CD14-positive monocyte (primary cell): ENCODE measurements at regions not wholly inside any gene's neighbourhood (a gene's known extent, or its start where the extent isn't known, plus 50 kb on each side); places are given as distances from the start of the nearest gene placed in this dataset.
A peak's percentile ranks its signal among the peaks of the same experiment; 100 is the strongest.

Experiments used
- DNase-seq, 3 donors: peaks; one replicate each; pipeline ENCODE4 v3.0.0-alpha.2; 2011 to 2022
- H2AFZ ChIP-seq: 2 replicates; pipeline ENCODE4 v1.6.0; 2012; ENCODE audit warnings: mild to moderate bottlenecking, low read depth, low read length, inconsistent platforms; ENCODE audit not compliant: insufficient read depth, poor library complexity, severe bottlenecking
- H3K27ac ChIP-seq, 2 donors: 1 replicate in 1 of 2; 2 replicates in 1 of 2; pipeline ENCODE4 v1.5.1; 2012 to 2013; ENCODE audit warnings: low read length in 2 of 2, control low read depth in 1 of 2, inconsistent platforms in 1 of 2, low read depth in 1 of 2, mild to moderate bottlenecking in 1 of 2
- H3K27me3 ChIP-seq, 2 donors: one replicate each; pipeline versions ENCODE4 v1.6.0 to v1.6.1; 2011 to 2013; ENCODE audit warnings: low read length in 2 of 2; ENCODE audit not compliant: control insufficient read depth in 2 of 2, insufficient read depth in 2 of 2
- H3K36me3 ChIP-seq, 2 donors: replicated peaks in 1 of 2; 1 replicate in 1 of 2; 2 replicates in 1 of 2; pipeline versions ENCODE4 v1.5.1 to v1.6.1; 2012 to 2013; ENCODE audit warnings: low read length in 2 of 2, control low read depth in 1 of 2, inconsistent platforms in 1 of 2, mild to moderate bottlenecking in 1 of 2; ENCODE audit not compliant: insufficient read depth in 2 of 2, control insufficient read depth in 1 of 2
- H3K4me1 ChIP-seq, 2 donors: 1 replicate in 1 of 2; 2 replicates in 1 of 2; pipeline versions ENCODE4 v1.5.1 to v1.6.1; 2012 to 2013; ENCODE audit warnings: low read length in 2 of 2, control low read depth in 1 of 2, inconsistent platforms in 1 of 2, mild to moderate bottlenecking in 1 of 2, moderate library complexity in 1 of 2; ENCODE audit not compliant: insufficient read depth in 2 of 2, control insufficient read depth in 1 of 2
- H3K4me2 ChIP-seq: replicated peaks from 2 replicates; pipeline ENCODE3; 2012; ENCODE audit warnings: low read length, moderate library complexity, mild to moderate bottlenecking; ENCODE audit not compliant: poor library complexity, severe bottlenecking; ENCODE audit errors: extremely low read depth
- H3K4me3 ChIP-seq, 3 experiments: fragments of 200-600 bp in 1 of 3; sonication (generic) in 1 of 3; replicated peaks in 1 of 3; 1 replicate in 2 of 3; 2 replicates in 1 of 3; pipeline ENCODE4 v1.5.1; 2011 to 2013; ENCODE audit warnings: low read length in 3 of 3, mild to moderate bottlenecking in 3 of 3, control low read depth in 2 of 3, low read depth in 2 of 3, inconsistent platforms in 1 of 3, moderate library complexity in 1 of 3
- H3K79me2 ChIP-seq: 2 replicates; pipeline ENCODE4 v1.6.0; 2012; ENCODE audit warnings: mild to moderate bottlenecking, control low read depth, inconsistent platforms, low read length, moderate library complexity; ENCODE audit not compliant: insufficient read depth
- H3K9ac ChIP-seq: 2 replicates; pipeline ENCODE4 v1.6.0; 2017; ENCODE audit warnings: low read length, mild to moderate bottlenecking; ENCODE audit not compliant: insufficient read depth, poor library complexity, severe bottlenecking
- H3K9me3 ChIP-seq, 2 donors: replicated peaks in 1 of 2; 1 replicate in 1 of 2; 2 replicates in 1 of 2; pipeline versions ENCODE4 v1.5.1 to v1.6.1; 2012 to 2013; ENCODE audit warnings: low read length in 2 of 2, control low read depth in 1 of 2; ENCODE audit not compliant: control insufficient read depth in 1 of 2, insufficient read depth in 1 of 2
- H4K20me1 ChIP-seq: 2 replicates; pipeline ENCODE4 v1.6.0; 2012; ENCODE audit warnings: mild to moderate bottlenecking, low read length, control low read depth, moderate library complexity; ENCODE audit not compliant: insufficient read depth
- H3K27ac Mint-ChIP-seq, 7 donors: one replicate each; pipeline ENCODE4 v1.8.0; 2020; ENCODE audit warnings: mild to moderate bottlenecking in 7 of 7, mixed read lengths in 7 of 7, moderate library complexity in 6 of 7, inconsistent platforms in 2 of 7
- H3K27me3 Mint-ChIP-seq, 3 donors: one replicate each; pipeline ENCODE4 v1.8.0; 2021 to 2022; ENCODE audit warnings: low read depth in 3 of 3, mild to moderate bottlenecking in 3 of 3, mixed read lengths in 3 of 3, moderate library complexity in 3 of 3, inconsistent platforms in 1 of 3
- H3K36me3 Mint-ChIP-seq, 2 donors: one replicate each; pipeline ENCODE4 v1.8.0; 2020; ENCODE audit warnings: mixed read lengths in 2 of 2, inconsistent platforms in 1 of 2, mild to moderate bottlenecking in 1 of 2
- H3K4me1 Mint-ChIP-seq: one replicate; pipeline ENCODE4 v1.8.0; 2020; ENCODE audit warnings: mild to moderate bottlenecking, mixed read lengths
- H3K4me3 Mint-ChIP-seq, 2 donors: one replicate each; pipeline ENCODE4 v1.8.0; 2020; ENCODE audit warnings: mild to moderate bottlenecking in 2 of 2, mixed read lengths in 2 of 2, moderate library complexity in 1 of 2
- H3K9me3 Mint-ChIP-seq, 7 donors: one replicate each; pipeline ENCODE4 v1.8.0; 2020 to 2022; ENCODE audit warnings: mixed read lengths in 7 of 7, mild to moderate bottlenecking in 6 of 7, moderate library complexity in 6 of 7, inconsistent platforms in 2 of 7
- CTCF ChIP-seq: fragments of 200-600 bp; IDR thresholded peaks from one replicate; pipeline ENCODE4 v1.8.0; 2022; ENCODE audit warnings: antibody characterized with exemption, mild to moderate bottlenecking
- WGBS: methylation state at CpG from one replicate; pipeline ENCODE4 v1.1.5; 2013; ENCODE audit warnings: missing lambda C conversion rate; ENCODE audit not compliant: insufficient coverage; 5-methylcytosine and 5-hydroxymethylcytosine counted together
- intact Hi-C, 2 donors: fragments of 100-400 bp; cut with micrococcal nuclease; formaldehyde crosslinking; loops; one replicate each; pipeline versions ENCODE4 v1.15.0 to v1.15.1; 2023

DNA sequence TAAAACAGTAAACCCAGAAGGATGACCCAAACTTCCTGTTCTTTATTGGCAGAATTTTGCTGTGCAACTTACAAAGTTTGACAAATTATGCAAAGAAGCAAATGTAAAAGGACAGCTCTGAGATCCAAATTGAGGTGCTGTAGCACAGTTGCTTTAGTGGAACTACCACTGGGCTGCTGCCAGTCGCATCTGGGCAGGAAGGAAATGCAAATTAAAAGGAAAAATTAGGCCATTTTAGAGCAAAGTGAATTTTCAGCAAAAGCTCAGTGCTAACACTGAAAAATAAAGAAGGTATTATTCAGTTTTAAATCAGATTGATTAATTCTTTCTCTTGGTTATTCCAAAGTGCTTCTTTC, 104.5 kb downstream of the ZMAT3 start:
- no peaks in the 10 kb centered on the region for H3K4me1 ChIP-seq
- Mint-ChIP-seq H3K27me3 (peaks cover 0 to 3% (median 0%) of the 10 kb centered on the region in 3 donors), H3K27ac (peak overlapping the region in 1 of 7 donors; percentile 11), H3K4me1 (peaks cover 10% of the 10 kb centered on the region), H3K36me3 (no peaks in the 10 kb centered on the region), H3K4me3 (no peak overlapping the region), H3K9me3 (no peaks in the 10 kb centered on the region)
- H3K36me3 ChIP-seq, result no peaks in the 10 kb centered on the region
- no peaks in the 10 kb centered on the region for H3K27me3 ChIP-seq
- no peak overlapping the region for H3K4me2 ChIP-seq
- no peaks in the 10 kb centered on the region for H3K79me2 ChIP-seq
- WGBS, result 0% methylated on average over 1 of the region's 1 CpG
- no peaks in the 10 kb centered on the region for H3K9me3 ChIP-seq
- H2AFZ ChIP-seq, result no peak overlapping the region
- intact Hi-C loops, result no loop called here
- no peak overlapping the region for H3K4me3 ChIP-seq
- no peak for DNase-seq
- no peak overlapping the region for H3K9ac ChIP-seq
- no peaks in the 10 kb centered on the region for H4K20me1 ChIP-seq
- no peak for TF ChIP-seq CTCF
- H3K27ac ChIP-seq, result no peak overlapping the region

DNA sequence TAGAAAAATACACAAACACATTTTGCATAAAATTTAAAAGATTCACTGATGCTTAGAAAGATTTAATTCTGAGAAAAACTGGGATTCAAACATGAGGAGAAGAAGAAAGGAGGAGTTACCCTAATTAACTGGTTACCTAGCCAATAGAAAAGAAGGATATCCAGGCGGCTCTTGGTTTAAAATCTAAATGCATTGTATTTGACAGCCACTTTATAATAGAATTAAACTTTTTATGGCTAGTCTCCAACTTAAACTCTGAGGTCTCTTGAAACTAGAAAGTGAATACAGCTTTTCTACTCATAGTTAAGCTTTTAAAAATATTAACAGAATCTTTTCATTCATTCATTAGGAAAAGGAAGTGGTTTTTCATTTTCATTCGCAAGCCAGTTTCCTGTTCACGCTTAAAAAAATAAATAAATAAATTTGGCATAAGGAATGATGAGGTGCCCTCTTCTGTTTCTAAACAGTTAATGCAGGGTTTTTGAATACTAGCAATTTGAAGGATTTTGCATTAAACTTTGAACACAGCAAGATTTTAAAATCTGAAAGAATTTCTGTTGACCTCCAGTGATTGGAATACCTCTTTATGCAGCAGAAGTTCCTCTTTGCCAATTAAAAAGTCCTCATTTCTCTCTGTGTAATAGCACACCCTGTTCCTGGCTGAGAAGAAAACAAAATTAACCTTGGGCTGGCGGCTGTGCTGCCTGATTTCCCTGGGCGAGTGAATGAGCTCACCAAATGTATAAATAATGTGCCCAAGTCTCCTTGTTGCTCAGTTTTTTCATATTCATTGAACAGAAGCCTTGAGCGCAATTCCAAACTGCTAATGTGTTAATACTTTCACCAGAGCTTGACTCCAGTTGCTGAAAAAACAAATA, 105.1 kb downstream of the ZMAT3 start:
- H3K9me3 ChIP-seq, result no peaks in the 10 kb centered on the region
- H3K36me3 ChIP-seq, result no peaks in the 10 kb centered on the region
- WGBS, result 73% methylated on average over 3 of the region's 6 CpGs
- H3K79me2 ChIP-seq, result no peaks in the 10 kb centered on the region
- H3K4me1 Mint-ChIP-seq, result peaks cover 10% of the 10 kb centered on the region
- H3K36me3 Mint-ChIP-seq, result no peaks in the 10 kb centered on the region
- peak; percentile 20 for TF ChIP-seq CTCF
- no peak overlapping the region for H3K27ac ChIP-seq
- H3K9ac ChIP-seq, result no peak overlapping the region
- H3K27ac Mint-ChIP-seq, result peak overlapping the region in 1 of 7 donors; percentile 11
- no peaks in the 10 kb centered on the region for H3K9me3 Mint-ChIP-seq
- H3K27me3 ChIP-seq, result no peaks in the 10 kb centered on the region
- H3K27me3 Mint-ChIP-seq, result peaks cover 0 to 3% (median 0%) of the 10 kb centered on the region in 3 donors
- no peaks in the 10 kb centered on the region for H3K4me1 ChIP-seq
- intact Hi-C loops, result no loop called here
- no peak overlapping the region for H3K4me2 ChIP-seq
- H3K4me3 Mint-ChIP-seq, result no peak overlapping the region
- no peak overlapping the region for H3K4me3 ChIP-seq
- no peaks in the 10 kb centered on the region for H4K20me1 ChIP-seq
- no peak for DNase-seq
- H2AFZ ChIP-seq, result no peak overlapping the region
